H1 (cell line): ENCODE measurements at regions not wholly inside any gene's neighbourhood (a gene's known extent, or its start where the extent isn't known, plus 50 kb on each side); places are given as distances from the start of the nearest gene placed in this dataset.

Experiments used
- CTCF ChIA-PET: fragments of 300-600 bp; sonication (Branson Sonifier 250); formaldehyde crosslinking; loops from one replicate; lab custom pipeline; 2021; ENCODE audit not compliant: partially characterized antibody; lab: Charles Lee
- POLR2A ChIA-PET: fragments of 300-600 bp; sonication (Branson Sonifier 250); formaldehyde crosslinking; loops from one replicate; lab custom pipeline; 2021; ENCODE audit warnings: inconsistent platforms; ENCODE audit not compliant: partially characterized antibody; lab: Charles Lee
- DNase-seq, 2 experiments: peaks; one replicate each; pipeline versions ENCODE4 v3.0.0 to v3.0.0-alpha.2; 2010 to 2022; ENCODE audit warnings: low spot score in 2 of 2, low read depth in 1 of 2, mixed read lengths in 1 of 2
- FAIRE-seq: peaks from 2 replicates; lab custom pipeline; 2011; peaks lifted over from hg19 to GRCh38; lab: Jason Lieb, UNC
- H2AFZ ChIP-seq: 2 replicates; pipeline ENCODE4 v1.8.1; 2012; ENCODE audit warnings: low read length, inconsistent platforms
- H2AK5ac ChIP-seq: 2 replicates; pipeline ENCODE4 v1.6.1; 2013; ENCODE audit warnings: low read depth, low read length
- H2BK120ac ChIP-seq: replicated peaks from 2 replicates; pipeline ENCODE3; 2013; ENCODE audit warnings: low read depth, low read length, inconsistent platforms
- H2BK12ac ChIP-seq: 2 replicates; pipeline ENCODE4 v1.6.1; 2013; ENCODE audit warnings: low read depth, low read length
- H2BK15ac ChIP-seq: 2 replicates; pipeline ENCODE4 v1.6.1; 2013; ENCODE audit warnings: low read length
- H2BK20ac ChIP-seq: 2 replicates; pipeline ENCODE4 v1.6.1; 2013; ENCODE audit warnings: low read length
- H2BK5ac ChIP-seq: 2 replicates; pipeline ENCODE4 v1.6.1; 2013; ENCODE audit warnings: low read depth, low read length
- H3K14ac ChIP-seq: 2 replicates; pipeline ENCODE4 v1.6.1; 2013; ENCODE audit warnings: inconsistent platforms; ENCODE audit not compliant: insufficient read length
- H3K18ac ChIP-seq: 2 replicates; pipeline ENCODE4 v1.6.1; 2013; ENCODE audit warnings: low read length; ENCODE audit errors: extremely low read depth
- H3K23ac ChIP-seq: 2 replicates; pipeline ENCODE4 v1.6.1; 2013; ENCODE audit warnings: inconsistent platforms; ENCODE audit not compliant: insufficient read length
- H3K23me2 ChIP-seq: 2 replicates; pipeline ENCODE4 v1.6.1; 2013; ENCODE audit warnings: low read depth, low read length
- H3K27ac ChIP-seq: 2 replicates; pipeline ENCODE4 v1.6.1; 2011; ENCODE audit warnings: low read depth, low read length, inconsistent platforms
- H3K27me3 ChIP-seq, 4 experiments: replicated peaks in 1 of 4; 1 replicate in 1 of 4; 2 replicates in 3 of 4; pipeline versions ENCODE4 v1.6.1 to v1.8.1; 2011 to 2013; ENCODE audit warnings: low read length in 3 of 4, mild to moderate bottlenecking in 3 of 4, inconsistent platforms in 2 of 4, mixed read lengths in 2 of 4, moderate library complexity in 1 of 4; ENCODE audit not compliant: control insufficient read depth in 3 of 4, insufficient read depth in 3 of 4; ENCODE audit errors: extremely low read depth in 1 of 4
- H3K36me3 ChIP-seq, 4 experiments: 2 replicates each; pipeline versions ENCODE4 v1.6.1 to v1.8.1; 2011 to 2013; ENCODE audit warnings: mild to moderate bottlenecking in 4 of 4, low read length in 3 of 4, moderate library complexity in 2 of 4, control low read depth in 1 of 4, inconsistent platforms in 1 of 4; ENCODE audit not compliant: insufficient read depth in 4 of 4, control insufficient read depth in 2 of 4
- H3K4ac ChIP-seq: replicated peaks from 2 replicates; pipeline ENCODE3; 2013; ENCODE audit warnings: low read length, low read depth, mixed read lengths, inconsistent platforms; ENCODE audit not compliant: insufficient read length
- H3K4me1 ChIP-seq, 4 experiments: replicated peaks in 1 of 4; 1 replicate in 1 of 4; 2 replicates in 3 of 4; pipeline versions ENCODE4 v1.6.1 to v1.8.1; 2011 to 2013; ENCODE audit warnings: low read length in 3 of 4, inconsistent platforms in 2 of 4, mixed read lengths in 1 of 4; ENCODE audit not compliant: insufficient read depth in 4 of 4, control insufficient read depth in 3 of 4
- H3K4me2 ChIP-seq, 2 experiments: 2 replicates each; pipeline versions ENCODE4 v1.6.1 to v1.8.1; 2011 to 2013; ENCODE audit warnings: low read depth in 2 of 2, low read length in 2 of 2, control low read depth in 1 of 2, inconsistent platforms in 1 of 2, mild to moderate bottlenecking in 1 of 2; ENCODE audit not compliant: insufficient read depth in 1 of 2
- H3K4me3 ChIP-seq, 4 experiments: fragments of 200-600, 300-600 bp in 1 of 4; sonication (generic), shearing (Covaris generic), sonication (Bioruptor Twin) in 1 of 4; 2 replicates each; pipeline versions ENCODE4 v1.5.1 to v1.8.1; 2011 to 2016; ENCODE audit warnings: low read length in 4 of 4, low read depth in 3 of 4, control low read depth in 2 of 4, inconsistent platforms in 2 of 4, mild to moderate bottlenecking in 2 of 4, mixed read lengths in 1 of 4, moderate library complexity in 1 of 4; ENCODE audit not compliant: insufficient read depth in 2 of 4; ENCODE audit errors: extremely low read depth in 1 of 4
- H3K56ac ChIP-seq: replicated peaks from 2 replicates; pipeline ENCODE3; 2013; ENCODE audit warnings: low read depth, mild to moderate bottlenecking, mixed read lengths, low read length, inconsistent platforms; ENCODE audit not compliant: insufficient read length
- H3K79me1 ChIP-seq: 2 replicates; pipeline ENCODE4 v1.6.1; 2013; ENCODE audit warnings: low read depth, low read length, control low read depth
- H3K79me2 ChIP-seq, 2 experiments: 2 replicates each; pipeline versions ENCODE4 v1.6.1 to v1.8.1; 2012 to 2013; ENCODE audit warnings: low read length in 2 of 2, mild to moderate bottlenecking in 2 of 2, inconsistent platforms in 1 of 2; ENCODE audit not compliant: insufficient read depth in 2 of 2, control insufficient read depth in 1 of 2
- H3K9ac ChIP-seq, 4 experiments: replicated peaks in 1 of 4; 1 replicate in 1 of 4; 2 replicates in 3 of 4; pipeline versions ENCODE4 v1.6.1 to v1.8.1; 2011 to 2013; ENCODE audit warnings: low read depth in 3 of 4, low read length in 3 of 4, control low read depth in 2 of 4, mild to moderate bottlenecking in 2 of 4, moderate library complexity in 2 of 4, inconsistent platforms in 1 of 4; ENCODE audit errors: extremely low read depth in 1 of 4
- H3K9me3 ChIP-seq, 2 experiments: 2 replicates each; pipeline versions ENCODE4 v1.6.1 to v1.8.1; 2012 to 2013; ENCODE audit warnings: mild to moderate bottlenecking in 2 of 2, moderate library complexity in 2 of 2, control low read depth in 1 of 2, inconsistent platforms in 1 of 2, low read depth in 1 of 2, low read length in 1 of 2, mixed read lengths in 1 of 2; ENCODE audit not compliant: insufficient read depth in 2 of 2
- H4K20me1 ChIP-seq, 2 experiments: replicated peaks in 1 of 2; 2 replicates each; pipeline versions ENCODE3 to v1.8.1; 2011 to 2013; ENCODE audit warnings: inconsistent platforms in 2 of 2, low read length in 2 of 2, mild to moderate bottlenecking in 1 of 2; ENCODE audit not compliant: insufficient read depth in 2 of 2, control insufficient read depth in 1 of 2
- H4K5ac ChIP-seq: 2 replicates; pipeline ENCODE4 v1.6.1; 2013; ENCODE audit warnings: low read length, low read depth, mixed read lengths, inconsistent platforms; ENCODE audit not compliant: insufficient read length
- H4K8ac ChIP-seq: 2 replicates; pipeline ENCODE4 v1.8.0; 2013; ENCODE audit warnings: mild to moderate bottlenecking, moderate library complexity, low read length, inconsistent platforms; ENCODE audit not compliant: insufficient read depth; ENCODE audit errors: extremely low read depth
- H4K91ac ChIP-seq: replicated peaks from 2 replicates; pipeline ENCODE3; 2013; ENCODE audit warnings: low read length, mixed read lengths, inconsistent platforms; ENCODE audit not compliant: insufficient read length
- ASH2L ChIP-seq: fragments of 200-600, 300-600 bp; sonication (generic); IDR thresholded peaks from one replicate; pipeline ENCODE4 v1.7.1; 2017; ENCODE audit warnings: low read length
- ATF3 ChIP-seq: IDR thresholded peaks from 2 replicates; pipeline ENCODE4 v1.6.1; 2011; ENCODE audit warnings: low read depth, mild to moderate bottlenecking, low read length; ENCODE audit not compliant: insufficient read depth
- BACH1 ChIP-seq: IDR thresholded peaks from 2 replicates; pipeline ENCODE4 v1.6.1; 2012; ENCODE audit warnings: low read length, improper control_type of control experiment
- BRCA1 ChIP-seq: IDR thresholded peaks from 2 replicates; pipeline ENCODE4 v1.6.1; 2012; ENCODE audit warnings: low read depth, low read length, improper control_type of control experiment
- EP300 ChIP-seq, 2 experiments: IDR thresholded peaks; 1 replicate in 1 of 2; 2 replicates in 1 of 2; pipeline ENCODE4 v1.6.1; 2011 to 2012; ENCODE audit warnings: low read depth in 2 of 2, low read length in 2 of 2, mild to moderate bottlenecking in 2 of 2, borderline replicate concordance in 1 of 2, inconsistent platforms in 1 of 2, moderate library complexity in 1 of 2
- GABPA ChIP-seq: IDR thresholded peaks from 2 replicates; pipeline ENCODE4 v1.6.1; 2011; ENCODE audit warnings: mild to moderate bottlenecking, low read length, moderate library complexity, borderline replicate concordance; ENCODE audit not compliant: insufficient read depth
- HDAC2 ChIP-seq, 2 experiments: fragments of 300-600 bp in 1 of 2; sonication (generic) in 1 of 2; IDR thresholded peaks; 2 replicates each; pipeline ENCODE4 v1.6.1; 2011 to 2012; ENCODE audit warnings: low read depth in 2 of 2, low read length in 2 of 2, mild to moderate bottlenecking in 2 of 2, moderate library complexity in 2 of 2, borderline replicate concordance in 1 of 2, inconsistent platforms in 1 of 2
- HDAC6 ChIP-seq: IDR thresholded peaks from one replicate; pipeline ENCODE4 v1.7.1; 2012; ENCODE audit warnings: low read depth, mild to moderate bottlenecking, inconsistent platforms, low read length, moderate library complexity
- KDM4A ChIP-seq: IDR thresholded peaks from one replicate; pipeline ENCODE4 v1.7.1; 2012; ENCODE audit warnings: low read depth, mild to moderate bottlenecking, moderate library complexity, low read length, inconsistent platforms; ENCODE audit not compliant: severe bottlenecking
- POLR2AphosphoS5 ChIP-seq: IDR thresholded peaks from 2 replicates; pipeline ENCODE4 v1.6.1; 2011; ENCODE audit warnings: low read depth, low read length
- POU5F1 ChIP-seq: IDR thresholded peaks from 2 replicates; pipeline ENCODE4 v1.6.1; 2011; ENCODE audit warnings: low read depth, mild to moderate bottlenecking, low read length, moderate library complexity
- TBP ChIP-seq: IDR thresholded peaks from 2 replicates; pipeline ENCODE4 v1.6.1; 2011; ENCODE audit warnings: low read depth, low read length, improper control_type of control experiment
- TCF12 ChIP-seq: IDR thresholded peaks from 2 replicates; pipeline ENCODE4 v1.6.1; 2011; ENCODE audit warnings: low read depth, mild to moderate bottlenecking, low read length
- YY1 ChIP-seq: IDR thresholded peaks from 2 replicates; pipeline ENCODE4 v1.6.1; 2011; ENCODE audit warnings: low read depth, mild to moderate bottlenecking, low read length

- H3K9ac ChIP-seq = no peak overlapping the region
- FAIRE-seq = no peak
- no peaks in the 10 kb centered on the region for H3K36me3 ChIP-seq
- no peaks in the 10 kb centered on the region for H3K79me1 ChIP-seq
- H2BK15ac ChIP-seq = no peak overlapping the region
- H3K27me3 ChIP-seq = no peaks in the 10 kb centered on the region
- H3K4me3 ChIP-seq = no peak overlapping the region
- H3K23me2 ChIP-seq = no peaks in the 10 kb centered on the region
- no peak for DNase-seq
- no peaks in the 10 kb centered on the region for H3K79me2 ChIP-seq
- H3K56ac ChIP-seq = no peak overlapping the region
- no peak overlapping the region for H4K91ac ChIP-seq
- ChIA-PET POLR2A (no interaction called here), CTCF (interaction anchor here (1.2 kb wide), 1 partner anchor 25 kb away, joined by 3 read pairs; no protein-coding TSS in a partner anchor)
- H4K20me1 ChIP-seq = no peaks in the 10 kb centered on the region
- no peak overlapping the region for H2AK5ac ChIP-seq
- no peak overlapping the region for H2BK20ac ChIP-seq
- H3K4ac ChIP-seq = no peak overlapping the region
- H3K9me3 ChIP-seq = no peaks in the 10 kb centered on the region
- no peak overlapping the region for H2BK12ac ChIP-seq
- H3K4me1 ChIP-seq = no peaks in the 10 kb centered on the region
- no peak overlapping the region for H4K5ac ChIP-seq
- H2BK120ac ChIP-seq = no peak overlapping the region
- H3K23ac ChIP-seq = no peak overlapping the region
- no peak overlapping the region for H3K14ac ChIP-seq
- TF ChIP-seq POLR2AphosphoS5 (no peak), POU5F1 (no peak), HDAC6 (no peak), TCF12 (no peak), ATF3 (no peak), ASH2L (no peak), TBP (no peak), YY1 (no peak), HDAC2 (IDR thresholded peaks at IDR 0.05; ENCODE audit: borderline replicate concordance in 1 of 2, low read depth in 2 of 2, low read length in 2 of 2) (no peak), EP300 (IDR thresholded peaks at IDR 0.05; ENCODE audit: borderline replicate concordance in 1 of 2, low read depth in 2 of 2, low read length in 2 of 2) (no peak), BRCA1 (no peak), BACH1 (no peak), KDM4A (no peak), GABPA (no peak)
- no peak overlapping the region for H3K18ac ChIP-seq
- no peak overlapping the region for H3K4me2 ChIP-seq
- no peak overlapping the region for H3K27ac ChIP-seq
- no peak overlapping the region for H2AFZ ChIP-seq
- H4K8ac ChIP-seq = no peak overlapping the region
- H2BK5ac ChIP-seq = no peak overlapping the region
These were observed 140.7 kb downstream of the DUSP10 start for GRCh38 chr1:221601166-221601565.
